HG03060 (cell line): ENCODE measurements at regions not wholly inside any gene's neighbourhood (a gene's known extent, or its start where the extent isn't known, plus 50 kb on each side); places are given as distances from the start of the nearest gene placed in this dataset.

ENCODE experiments used
- ATAC-seq: cut with Tn5 transposase; IDR thresholded peaks from one replicate; pipeline ENCODE4 v1.9.1; 2021; ENCODE audit warnings: low read depth, moderate number of reproducible peaks; ENCODE audit not compliant: unreplicated experiment

- ATAC-seq, result no peak
Measured at GRCh38 chrX:10047133-10047532, 80.0 kb downstream of the CLDN34 start.

- no peak for ATAC-seq
Measured at GRCh38 chrX:10047631-10048030, 80.5 kb downstream of the CLDN34 start.

- no peak for ATAC-seq
Measured at GRCh38 chrX:10048076-10048475, 80.9 kb downstream of the CLDN34 start.

- no peak for ATAC-seq
Measured at GRCh38 chrX:10048707-10049106, 81.5 kb downstream of the CLDN34 start.

GRCh38 chrX:10049236-10049635 is 82.1 kb downstream of the CLDN34 start:
- ATAC-seq, result no peak

- no peak for ATAC-seq
Measured at GRCh38 chrX:10050481-10050880, 83.3 kb downstream of the CLDN34 start.

GRCh38 chrX:10051866-10052480 is 84.8 kb downstream of the CLDN34 start:
- ATAC-seq, result no peak

- ATAC-seq, result no peak
Measured at GRCh38 chrX:10052906-10053625, 85.9 kb downstream of the CLDN34 start.

GRCh38 chrX:10054396-10054795 is 87.2 kb downstream of the CLDN34 start:
- ATAC-seq, result no peak

- no peak for ATAC-seq
Measured at GRCh38 chrX:10055430-10055829, 88.3 kb downstream of the CLDN34 start.

GRCh38 chrX:10062352-10062751 is 94.4 kb upstream of the CLCN4 start:
- peak; percentile 65 for ATAC-seq

GRCh38 chrX:10062980-10063379 is 93.8 kb upstream of the CLCN4 start:
- no peak for ATAC-seq

GRCh38 chrX:10064736-10065135 is 92.0 kb upstream of the CLCN4 start:
- ATAC-seq, result no peak

- no peak for ATAC-seq
Measured at GRCh38 chrX:10070714-10071436, 85.9 kb upstream of the CLCN4 start.

GRCh38 chrX:10071451-10072144 is 85.2 kb upstream of the CLCN4 start:
- ATAC-seq, result no peak

GRCh38 chrX:10072786-10073568 is 83.8 kb upstream of the CLCN4 start:
- no peak for ATAC-seq

GRCh38 chrX:10073671-10074070 is 83.1 kb upstream of the CLCN4 start:
- no peak for ATAC-seq

- ATAC-seq, result no peak
Measured at GRCh38 chrX:10074241-10074941, 82.4 kb upstream of the CLCN4 start.

GRCh38 chrX:10076765-10077164 is 80.0 kb upstream of the CLCN4 start:
- no peak for ATAC-seq
